ENCODE measurements at regions not wholly inside any gene's neighbourhood (a gene's known extent, or its start where the extent isn't known, plus 50 kb on each side); places are given as distances from the start of the nearest gene placed in this dataset.

DNA sequence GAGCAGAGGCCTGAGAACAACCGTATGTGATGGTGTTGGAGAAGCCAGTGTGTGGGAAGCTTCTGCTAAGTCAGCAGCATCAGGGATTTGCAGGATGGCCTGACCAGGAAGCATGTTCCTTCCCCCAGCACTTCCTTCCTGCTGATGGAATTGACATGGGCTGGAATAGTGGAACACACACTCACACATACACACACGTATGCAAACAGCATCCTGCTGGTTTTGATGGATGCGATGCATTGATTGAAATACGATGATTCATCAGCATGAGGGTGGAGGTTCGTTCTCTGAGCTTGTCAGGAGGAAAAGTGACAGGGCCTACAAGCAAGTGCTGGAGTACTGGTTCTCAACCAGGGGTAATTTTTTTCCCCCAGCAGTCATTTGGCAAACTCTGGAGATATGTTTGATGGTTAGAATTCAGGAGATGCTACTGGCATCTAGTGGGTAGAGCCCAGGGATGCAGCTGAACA is 229.1 kb downstream of the NFATC2 start:
- Histone ChIP-seq H3K27me3 (ENCODE audit: insufficient read depth in 3 of 3, low read length in 2 of 3) (peaks cover 0 to 16% (median 5%) of the 10 kb centered on the region in 3 donors), H3K36me3 (ENCODE audit: insufficient read depth in 1 of 2, low read depth in 1 of 2) (no peaks in the 10 kb centered on the region), H3K9me3 (no peaks in the 10 kb centered on the region), H3K4me1 (no peaks in the 10 kb centered on the region), H3K27ac (no peak overlapping the region), H3K4me3 (no peak overlapping the region)
- DNase-seq: no peak
- no peak for ATAC-seq
- WGBS, 3 donors: 54 to 72% (median 71%) methylated on average over 5 of the region's 5 CpGs
- intact Hi-C loops (cut with DNase I): no loop called here
- TF ChIP-seq, protein P1, sequence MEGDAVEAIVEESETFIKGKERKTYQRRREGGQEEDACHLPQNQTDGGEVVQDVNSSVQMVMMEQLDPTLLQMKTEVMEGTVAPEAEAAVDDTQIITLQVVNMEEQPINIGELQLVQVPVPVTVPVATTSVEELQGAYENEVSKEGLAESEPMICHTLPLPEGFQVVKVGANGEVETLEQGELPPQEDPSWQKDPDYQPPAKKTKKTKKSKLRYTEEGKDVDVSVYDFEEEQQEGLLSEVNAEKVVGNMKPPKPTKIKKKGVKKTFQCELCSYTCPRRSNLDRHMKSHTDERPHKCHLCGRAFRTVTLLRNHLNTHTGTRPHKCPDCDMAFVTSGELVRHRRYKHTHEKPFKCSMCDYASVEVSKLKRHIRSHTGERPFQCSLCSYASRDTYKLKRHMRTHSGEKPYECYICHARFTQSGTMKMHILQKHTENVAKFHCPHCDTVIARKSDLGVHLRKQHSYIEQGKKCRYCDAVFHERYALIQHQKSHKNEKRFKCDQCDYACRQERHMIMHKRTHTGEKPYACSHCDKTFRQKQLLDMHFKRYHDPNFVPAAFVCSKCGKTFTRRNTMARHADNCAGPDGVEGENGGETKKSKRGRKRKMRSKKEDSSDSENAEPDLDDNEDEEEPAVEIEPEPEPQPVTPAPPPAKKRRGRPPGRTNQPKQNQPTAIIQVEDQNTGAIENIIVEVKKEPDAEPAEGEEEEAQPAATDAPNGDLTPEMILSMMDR (IDR thresholded peaks at IDR 0.05): no peak

DNA sequence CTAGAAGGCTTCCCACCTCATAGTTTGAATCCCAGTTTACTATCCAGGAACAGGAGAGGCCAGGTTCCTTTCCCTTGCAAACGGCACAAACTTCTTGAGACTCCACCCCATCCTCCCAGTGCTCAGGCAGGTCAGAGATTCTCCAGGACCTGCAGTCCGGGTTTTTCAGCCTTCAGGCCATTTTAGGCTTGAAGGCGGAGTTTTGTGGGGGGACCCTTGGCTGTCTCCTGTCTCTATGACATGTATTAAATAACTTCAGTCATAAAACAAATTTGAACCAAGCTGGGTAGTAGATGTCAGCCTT is 230.1 kb downstream of the NFATC2 start:
- no peak overlapping the region for H3K27ac ChIP-seq
- H3K36me3 ChIP-seq (ENCODE audit: insufficient read depth in 1 of 2, low read depth in 1 of 2): no peaks in the 10 kb centered on the region
- ATAC-seq (no peak), DNase-seq (no peak)
- 52 to 55% (median 55%) methylated on average over 3 of the region's 3 CpGs for WGBS, 3 donors
- no peaks in the 10 kb centered on the region for H3K4me1 ChIP-seq
- TF ChIP-seq, protein P1 (IDR thresholded peaks at IDR 0.05): no peak
- peaks cover 0 to 15% (median 5%) of the 10 kb centered on the region in 3 donors for H3K27me3 ChIP-seq (ENCODE audit: insufficient read depth in 3 of 3, low read length in 2 of 3)
- intact Hi-C loops (cut with DNase I): no loop called here
- H3K9me3 ChIP-seq: no peaks in the 10 kb centered on the region
- no peak overlapping the region for H3K4me3 ChIP-seq

DNA sequence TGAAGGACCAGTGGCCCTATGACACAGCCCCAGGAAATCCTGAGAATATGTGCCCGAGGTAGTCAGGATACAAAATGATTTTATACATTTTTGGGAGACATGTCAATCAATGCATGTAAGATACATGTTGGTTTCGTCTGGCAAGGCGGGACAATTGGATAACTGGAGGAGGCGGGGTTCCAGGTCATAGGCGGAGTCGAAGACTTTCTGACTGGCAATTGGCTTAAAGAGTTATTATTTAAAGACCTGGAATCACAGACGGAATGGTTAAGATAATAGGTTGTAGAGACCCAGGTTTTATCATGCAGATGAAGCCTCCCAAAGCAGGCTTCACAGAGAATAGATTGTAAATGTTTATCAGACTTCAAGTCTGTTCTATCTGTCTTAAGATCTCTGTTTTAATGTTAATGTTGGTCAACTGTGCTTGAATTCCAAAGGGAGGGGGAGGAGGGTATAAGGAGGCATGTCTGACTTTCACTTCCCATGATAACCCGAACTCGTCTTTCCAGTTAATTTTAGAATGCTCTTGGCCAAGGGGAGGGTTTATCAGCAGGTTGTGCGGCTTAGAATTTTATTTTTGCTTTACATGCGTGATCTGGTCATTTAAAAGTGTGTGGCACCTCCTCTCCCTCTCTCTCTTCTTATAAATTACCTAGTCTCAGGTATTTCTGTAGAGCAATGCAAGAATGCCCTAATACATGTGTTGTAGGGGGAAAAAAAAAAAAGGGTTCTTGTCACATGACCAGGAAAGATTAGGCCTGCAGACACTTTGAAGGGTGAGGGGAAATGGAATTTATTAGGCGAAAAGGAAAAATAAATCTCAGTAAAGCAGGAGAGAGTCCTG is 230.7 kb downstream of the NFATC2 start:
- WGBS, 3 donors: 63 to 66% (median 63%) methylated on average over 12 of the region's 12 CpGs
- no peaks in the 10 kb centered on the region for H3K36me3 ChIP-seq (ENCODE audit: insufficient read depth in 1 of 2, low read depth in 1 of 2)
- DNase-seq (no peak), ATAC-seq (no peak)
- peaks cover 0 to 11% (median 3%) of the 10 kb centered on the region in 3 donors for H3K27me3 ChIP-seq (ENCODE audit: insufficient read depth in 3 of 3, low read length in 2 of 3)
- H3K9me3 ChIP-seq: no peaks in the 10 kb centered on the region
- TF ChIP-seq, protein P1 (IDR thresholded peaks at IDR 0.05): no peak
- no peak overlapping the region for H3K4me3 ChIP-seq
- H3K4me1 ChIP-seq: no peaks in the 10 kb centered on the region
- no peak overlapping the region for H3K27ac ChIP-seq
- intact Hi-C loops (cut with DNase I): no loop called here

DNA sequence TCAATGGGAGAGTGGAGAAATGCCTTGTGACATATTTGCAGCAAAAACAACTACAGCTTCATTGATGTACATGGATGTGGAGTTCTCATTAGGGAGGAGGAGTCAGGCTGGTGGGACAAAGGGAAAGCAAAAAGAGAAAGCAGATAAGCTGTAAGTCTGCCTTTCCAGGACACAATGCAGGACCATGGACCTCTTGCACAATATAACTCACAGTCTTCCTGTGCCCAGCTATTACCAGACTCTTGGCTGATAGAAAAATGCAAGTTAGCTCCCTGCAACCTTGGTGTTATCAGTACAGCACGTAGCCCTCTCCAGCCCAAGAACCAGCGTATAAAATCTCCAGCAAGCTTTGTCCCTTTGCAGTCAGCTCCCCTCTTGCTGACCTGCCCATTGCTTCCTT is 232.3 kb downstream of the NFATC2 start:
- no peak overlapping the region for H3K4me3 ChIP-seq
- no peaks in the 10 kb centered on the region for H3K36me3 ChIP-seq (ENCODE audit: insufficient read depth in 1 of 2, low read depth in 1 of 2)
- intact Hi-C loops (cut with DNase I): no loop called here
- 86 to 93% (median 92%) methylated on average over 2 of the region's 2 CpGs for WGBS, 3 donors
- H3K4me1 ChIP-seq: no peaks in the 10 kb centered on the region
- no peaks in the 10 kb centered on the region for H3K9me3 ChIP-seq
- ATAC-seq (no peak), DNase-seq (no peak)
- no peak overlapping the region for H3K27ac ChIP-seq
- H3K27me3 ChIP-seq (ENCODE audit: insufficient read depth in 3 of 3, low read length in 2 of 3): peaks cover 0 to 6% (median 2%) of the 10 kb centered on the region in 3 donors
- TF ChIP-seq, protein P1 (IDR thresholded peaks at IDR 0.05): no peak
